A549 (cell line): ENCODE measurements at regions not wholly inside any gene's neighbourhood (a gene's known extent, or its start where the extent isn't known, plus 50 kb on each side); places are given as distances from the start of the nearest gene placed in this dataset.

Experiments
- ATAC-seq, 2 experiments: fragments of 200-7000 bp in 1 of 2; fragments of >200 bp in 1 of 2; cut with Nextera tagmentation in 1 of 2; cut with Tn5 transposase in 1 of 2; 3 replicates each; pipeline versions ENCODE4 v1.8.0 to v1.9.1; 2018 to 2020; ENCODE audit warnings: mild to moderate bottlenecking in 1 of 2, moderate library complexity in 1 of 2
- CTCF ChIA-PET: fragments of 300-600 bp; sonication (Branson Sonifier 250); formaldehyde crosslinking; extraction: SDS; loops from one replicate; lab custom pipeline; 2021; ENCODE audit warnings: antibody characterized with exemption, inconsistent platforms; lab: Yijun Ruan, JAX
- POLR2A ChIA-PET: fragments of 350-600 bp; formaldehyde crosslinking; extraction: SDS; loops from one replicate; lab custom pipeline; 2021; ENCODE audit warnings: antibody characterized with exemption, inconsistent platforms; lab: Yijun Ruan, JAX
- DNase-seq, 2 experiments: peaks; one replicate each; pipeline versions ENCODE4 v3.0.0 to v3.0.0-alpha.2; 2011 to 2016; ENCODE audit warnings: low read depth in 1 of 2, low spot score in 1 of 2
- FAIRE-seq: peaks from 2 replicates; lab custom pipeline; 2011; peaks lifted over from hg19 to GRCh38; lab: Jason Lieb, UNC
- H3K27ac ChIP-seq, 2 experiments: fragments of >200 bp; sonication (Bioruptor Twin); formaldehyde crosslinking; 3 replicates each; pipeline ENCODE4 v1.5.1; 2016 to 2017
- H3K4me1 ChIP-seq: fragments of >200 bp; sonication (Bioruptor Twin); formaldehyde crosslinking; 3 replicates; pipeline ENCODE4 v1.6.1; 2016
- H3K4me2 ChIP-seq: fragments of >200 bp; sonication (Bioruptor Twin); formaldehyde crosslinking; 3 replicates; pipeline ENCODE4 v1.6.1; 2016
- H3K4me3 ChIP-seq: fragments of >200 bp; sonication (Bioruptor Twin); formaldehyde crosslinking; 3 replicates; pipeline ENCODE4 v1.5.1; 2016
- H3K9me3 ChIP-seq: fragments of >200 bp; sonication (Bioruptor Twin); formaldehyde crosslinking; 3 replicates; pipeline ENCODE4 v1.6.1; 2016
- BHLHE40 ChIP-seq: IDR thresholded peaks from 2 replicates; pipeline ENCODE4 v1.6.1; 2012; ENCODE audit warnings: low read depth, low read length, inconsistent platforms
- CBX2 ChIP-seq: fragments of 200-600 bp; sonication (generic); IDR thresholded peaks from 2 replicates; pipeline ENCODE4 v1.6.1; 2016; ENCODE audit warnings: low read depth, mild to moderate bottlenecking, borderline replicate concordance
- CBX8 ChIP-seq: fragments of 200-600 bp; sonication (generic); IDR thresholded peaks from 2 replicates; pipeline ENCODE4 v1.6.1; 2016
- EP300 ChIP-seq, 2 experiments: fragments of >200 bp; sonication (Bioruptor Twin); formaldehyde crosslinking; IDR thresholded peaks; 2 replicates in 1 of 2; 3 replicates in 1 of 2; pipeline ENCODE4 v1.6.1; 2016 to 2017
- FOXS1 ChIP-seq: fragments of 250-450 bp; sonication (Bioruptor Pico); IDR thresholded peaks from 2 replicates; pipeline ENCODE4 v1.5.0; 2020; ENCODE audit warnings: mild to moderate bottlenecking, moderate library complexity
- HDAC2 ChIP-seq: fragments of 200-600 bp; sonication (generic); IDR thresholded peaks from 2 replicates; pipeline ENCODE4 v1.6.1; 2016
- HEYL ChIP-seq: fragments of 250-450 bp; sonication (Bioruptor Pico); IDR thresholded peaks from 2 replicates; pipeline ENCODE4 v1.8.0; 2021; ENCODE audit warnings: mild to moderate bottlenecking, moderate library complexity
- JUN ChIP-seq, 2 experiments: fragments of >200 bp; sonication (Bioruptor Twin); formaldehyde crosslinking; IDR thresholded peaks; 2 replicates in 1 of 2; 3 replicates in 1 of 2; pipeline ENCODE4 v1.6.1; 2016 to 2017
- MAX ChIP-seq: IDR thresholded peaks from 2 replicates; pipeline ENCODE4 v1.6.1; 2012
- PHF8 ChIP-seq: fragments of 200-600 bp; sonication (generic); IDR thresholded peaks from 2 replicates; pipeline ENCODE4 v1.6.1; 2016; ENCODE audit warnings: low read depth, mild to moderate bottlenecking, antibody characterized with exemption, moderate library complexity, borderline replicate concordance
- RAD21 ChIP-seq, 2 experiments: fragments of >200 bp in 1 of 2; sonication (Bioruptor Twin) in 1 of 2; formaldehyde crosslinking in 1 of 2; IDR thresholded peaks in 1 of 2; conservative IDR thresholded peaks in 1 of 2; 2 replicates in 1 of 2; 3 replicates in 1 of 2; pipeline ENCODE4 v1.6.1; 2012 to 2018; ENCODE audit warnings: inconsistent platforms in 1 of 2
- RNF2 ChIP-seq: fragments of 200-600 bp; sonication (generic); IDR thresholded peaks from 2 replicates; pipeline ENCODE4 v1.6.1; 2016; ENCODE audit warnings: low read depth, mild to moderate bottlenecking, antibody characterized with exemption, moderate library complexity, borderline replicate concordance
- SMC3 ChIP-seq: fragments of >200 bp; sonication (Bioruptor Twin); formaldehyde crosslinking; IDR thresholded peaks from 3 replicates; pipeline ENCODE4 v1.6.1; 2018; ENCODE audit warnings: inconsistent platforms
- WGBS: methylation state at CpG from one replicate; pipeline ENCODE4 v1.1.6; 2017; ENCODE audit errors: missing lambda C conversion rate; 5-methylcytosine and 5-hydroxymethylcytosine counted together
- TF ChIP-seq, protein P1 (sequence below): fragments of >200 bp; sonication (Bioruptor Twin); formaldehyde crosslinking; IDR thresholded peaks from 3 replicates; pipeline ENCODE4 v1.5.1; 2016

- ATAC-seq (no peak), DNase-seq (no peak), FAIRE-seq (no peak)
- CTCF ChIA-PET = interaction anchor here (0.9 to 4.8 kb wide), 7 partner anchors 57 to 632 kb away, joined by 3 to 70 read pairs (median 14); partner anchors contain the start of genes C1QTNF5 and USP2
- H3K4me1 ChIP-seq = peaks cover 11% of the 10 kb centered on the region
- no peak overlapping the region for H3K4me3 ChIP-seq
- H3K27ac ChIP-seq = no peak overlapping the region
- no peak overlapping the region for H3K4me2 ChIP-seq
- TF ChIP-seq HEYL = no peak
- no peak for TF ChIP-seq BHLHE40
- no peak for TF ChIP-seq JUN (IDR thresholded peaks at IDR 0.05)
- TF ChIP-seq, all 56 proteins: peak for 0
- POLR2A ChIA-PET = no interaction called here
- no peaks in the 10 kb centered on the region for H3K9me3 ChIP-seq
- 32% methylated on average over 8 of the region's 10 CpGs for WGBS
Measured at GRCh38 chr11:119476666-119477331, 53.8 kb upstream of the THY1 start.

DNA sequence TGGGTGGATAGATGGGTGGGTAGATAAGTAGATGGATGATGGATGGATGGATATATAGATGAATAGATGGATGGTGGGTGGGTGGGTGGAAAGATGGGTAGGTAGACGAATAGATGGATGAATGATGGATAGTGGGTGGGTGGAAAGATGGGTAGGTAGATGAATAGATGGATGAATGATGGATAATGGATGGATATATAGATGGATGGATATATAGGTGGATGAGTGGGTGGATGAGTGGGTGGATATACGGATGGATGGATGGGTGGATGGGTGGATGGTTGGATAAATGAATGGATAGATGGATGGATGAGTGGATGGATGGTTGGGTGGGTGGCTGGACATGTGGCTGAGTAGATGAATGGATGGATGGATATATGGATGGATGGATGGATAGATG, 53.1 kb upstream of the THY1 start:
- peaks cover 8% of the 10 kb centered on the region for H3K4me1 ChIP-seq
- 3% methylated on average over 2 of the region's 2 CpGs for WGBS
- no peak overlapping the region for H3K4me2 ChIP-seq
- ATAC-seq (no peak), FAIRE-seq (no peak), DNase-seq (no peak)
- H3K4me3 ChIP-seq = no peak overlapping the region
- ChIA-PET CTCF (interaction anchor here (1.5 to 4.8 kb wide), 9 partner anchors 29 to 633 kb away, joined by 7 to 70 read pairs (median 14); partner anchors contain the start of genes C1QTNF5 and USP2), POLR2A (no interaction called here)
- TF ChIP-seq EP300 (IDR thresholded peaks at IDR 0.05) (no peak), CBX2 (no peak), FOXS1 (CRISPR knock-in tag) (no peak)
- no peaks in the 10 kb centered on the region for H3K9me3 ChIP-seq
- H3K27ac ChIP-seq = no peak overlapping the region

DNA sequence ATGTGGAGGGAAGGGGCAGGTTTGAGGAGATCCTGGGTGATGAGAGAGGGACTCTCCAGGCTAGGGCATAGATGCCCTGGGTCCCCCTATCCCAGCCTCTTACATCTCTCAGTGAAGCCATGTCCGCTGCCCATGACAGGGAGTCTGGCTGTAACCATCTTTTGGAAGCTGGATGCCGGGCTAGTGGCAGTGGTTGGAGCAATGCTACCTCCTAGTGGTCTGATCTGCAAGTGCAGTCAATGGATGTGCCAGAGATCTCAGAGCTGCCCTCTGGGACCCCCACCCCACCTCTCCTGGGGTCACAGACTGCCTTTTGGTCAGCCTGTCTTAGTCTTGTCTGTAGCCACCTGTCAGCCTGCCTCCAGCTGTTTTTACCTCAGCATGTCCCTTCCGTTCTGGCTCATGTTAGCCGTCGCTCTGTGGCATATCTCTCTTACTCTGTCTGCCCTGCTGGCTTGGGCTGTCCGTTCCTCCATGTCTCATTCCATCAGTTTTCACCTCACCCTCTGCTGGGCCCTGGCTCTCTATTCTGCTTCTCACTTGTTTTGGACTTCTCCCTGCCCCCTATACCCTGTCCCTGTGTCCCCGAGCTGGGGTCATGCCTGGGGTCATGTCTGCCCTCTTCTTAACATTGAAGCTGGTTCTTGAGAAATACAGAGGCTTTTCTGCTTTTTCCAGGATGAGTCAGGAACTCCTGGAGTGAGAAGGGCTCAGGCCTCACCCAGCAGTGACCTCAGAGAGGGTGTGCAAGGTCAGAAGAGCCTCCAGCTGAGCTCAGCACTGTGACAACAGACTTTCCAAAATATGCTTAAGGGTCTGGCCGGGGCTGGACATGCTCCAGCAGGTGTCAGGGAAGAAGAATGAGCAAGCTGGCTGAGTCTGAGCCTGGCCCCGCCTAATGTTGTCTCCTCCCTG, 52.0 kb upstream of the THY1 start:
- H3K27ac ChIP-seq = peak overlapping the region in 1 of 2 experiments; percentile 64; a peak in 1 of 6 replicates
- TF ChIP-seq, protein P1, sequence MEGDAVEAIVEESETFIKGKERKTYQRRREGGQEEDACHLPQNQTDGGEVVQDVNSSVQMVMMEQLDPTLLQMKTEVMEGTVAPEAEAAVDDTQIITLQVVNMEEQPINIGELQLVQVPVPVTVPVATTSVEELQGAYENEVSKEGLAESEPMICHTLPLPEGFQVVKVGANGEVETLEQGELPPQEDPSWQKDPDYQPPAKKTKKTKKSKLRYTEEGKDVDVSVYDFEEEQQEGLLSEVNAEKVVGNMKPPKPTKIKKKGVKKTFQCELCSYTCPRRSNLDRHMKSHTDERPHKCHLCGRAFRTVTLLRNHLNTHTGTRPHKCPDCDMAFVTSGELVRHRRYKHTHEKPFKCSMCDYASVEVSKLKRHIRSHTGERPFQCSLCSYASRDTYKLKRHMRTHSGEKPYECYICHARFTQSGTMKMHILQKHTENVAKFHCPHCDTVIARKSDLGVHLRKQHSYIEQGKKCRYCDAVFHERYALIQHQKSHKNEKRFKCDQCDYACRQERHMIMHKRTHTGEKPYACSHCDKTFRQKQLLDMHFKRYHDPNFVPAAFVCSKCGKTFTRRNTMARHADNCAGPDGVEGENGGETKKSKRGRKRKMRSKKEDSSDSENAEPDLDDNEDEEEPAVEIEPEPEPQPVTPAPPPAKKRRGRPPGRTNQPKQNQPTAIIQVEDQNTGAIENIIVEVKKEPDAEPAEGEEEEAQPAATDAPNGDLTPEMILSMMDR = peak; percentile 74
- no peak for TF ChIP-seq HDAC2
- TF ChIP-seq SMC3 = peak; percentile 56
- TF ChIP-seq RAD21 (conservative IDR thresholded peaks at IDR 0.05 in 1 of 2, IDR thresholded peaks at IDR 0.05 in 1 of 2) = peak; percentile 84 to 88
- no peak for TF ChIP-seq MAX
- TF ChIP-seq PHF8 = no peak
- no peak for TF ChIP-seq RNF2
- no peak for TF ChIP-seq CBX8
- TF ChIP-seq, all 56 proteins: peak for 3
- CTCF ChIA-PET = interaction anchor here (0.5 to 4.8 kb wide), 59 partner anchors 8 to 634 kb away, joined by 3 to 70 read pairs (median 4); partner anchors contain the start of genes C1QTNF5, CBL, MFRP and THY1
- POLR2A ChIA-PET = interaction anchor here (0.6 to 1.5 kb wide), 2 partner anchors 94 to 390 kb away, joined by 4 read pairs; partner anchors contain the start of gene USP2
- peak; percentile 42 to 62 for DNase-seq
- peak overlapping the region; percentile 48; the same call in 2 of the 3 replicates for H3K4me2 ChIP-seq
- FAIRE-seq = no peak
- 28% methylated on average over 6 of the region's 9 CpGs for WGBS
- no peaks in the 10 kb centered on the region for H3K9me3 ChIP-seq
- 0 out of 3 replicates have a peak, but pooled peaks cover 3% of the 10 kb centered on the region for H3K4me1 ChIP-seq
- H3K4me3 ChIP-seq = no peak overlapping the region
- ATAC-seq = peak; percentile 70 to 90; a peak in 5 of 6 replicates
